PFSK-1 (cell line): ENCODE measurements at regions not wholly inside any gene's neighbourhood (a gene's known extent, or its start where the extent isn't known, plus 50 kb on each side); places are given as distances from the start of the nearest gene placed in this dataset.

Experiments
- FOXP2 ChIP-seq: optimal IDR thresholded peaks from 2 replicates; pipeline ENCODE3; 2011; ENCODE audit warnings: borderline replicate concordance, control low read depth, inconsistent platforms; ENCODE audit not compliant: insufficient read depth; ENCODE audit errors: extremely low read length, extremely low read depth
- POLR2AphosphoS5 ChIP-seq: IDR thresholded peaks from 2 replicates; pipeline ENCODE4 v1.6.1; 2012; ENCODE audit warnings: low read depth, mild to moderate bottlenecking, control low read depth, low read length, moderate library complexity
- SIN3A ChIP-seq: IDR thresholded peaks from 2 replicates; pipeline ENCODE4 v1.6.1; 2012; ENCODE audit warnings: mild to moderate bottlenecking, low read length, moderate library complexity, borderline replicate concordance; ENCODE audit not compliant: insufficient read depth
- TAF1 ChIP-seq: IDR thresholded peaks from 2 replicates; pipeline ENCODE4 v1.6.1; 2012; ENCODE audit warnings: low read length, control low read depth, borderline replicate concordance; ENCODE audit not compliant: insufficient read depth
- TF ChIP-seq, protein P1 (sequence below), 2 experiments: IDR thresholded peaks; 2 replicates each; pipeline versions ENCODE4 v1.6.1 to v1.8.0; 2011 to 2012; ENCODE audit warnings: low read depth in 2 of 2, low read length in 2 of 2, control low read depth in 1 of 2, inconsistent platforms in 1 of 2, mild to moderate bottlenecking in 1 of 2, moderate library complexity in 1 of 2; ENCODE audit not compliant: insufficient read depth in 1 of 2

- TF ChIP-seq, protein P1, sequence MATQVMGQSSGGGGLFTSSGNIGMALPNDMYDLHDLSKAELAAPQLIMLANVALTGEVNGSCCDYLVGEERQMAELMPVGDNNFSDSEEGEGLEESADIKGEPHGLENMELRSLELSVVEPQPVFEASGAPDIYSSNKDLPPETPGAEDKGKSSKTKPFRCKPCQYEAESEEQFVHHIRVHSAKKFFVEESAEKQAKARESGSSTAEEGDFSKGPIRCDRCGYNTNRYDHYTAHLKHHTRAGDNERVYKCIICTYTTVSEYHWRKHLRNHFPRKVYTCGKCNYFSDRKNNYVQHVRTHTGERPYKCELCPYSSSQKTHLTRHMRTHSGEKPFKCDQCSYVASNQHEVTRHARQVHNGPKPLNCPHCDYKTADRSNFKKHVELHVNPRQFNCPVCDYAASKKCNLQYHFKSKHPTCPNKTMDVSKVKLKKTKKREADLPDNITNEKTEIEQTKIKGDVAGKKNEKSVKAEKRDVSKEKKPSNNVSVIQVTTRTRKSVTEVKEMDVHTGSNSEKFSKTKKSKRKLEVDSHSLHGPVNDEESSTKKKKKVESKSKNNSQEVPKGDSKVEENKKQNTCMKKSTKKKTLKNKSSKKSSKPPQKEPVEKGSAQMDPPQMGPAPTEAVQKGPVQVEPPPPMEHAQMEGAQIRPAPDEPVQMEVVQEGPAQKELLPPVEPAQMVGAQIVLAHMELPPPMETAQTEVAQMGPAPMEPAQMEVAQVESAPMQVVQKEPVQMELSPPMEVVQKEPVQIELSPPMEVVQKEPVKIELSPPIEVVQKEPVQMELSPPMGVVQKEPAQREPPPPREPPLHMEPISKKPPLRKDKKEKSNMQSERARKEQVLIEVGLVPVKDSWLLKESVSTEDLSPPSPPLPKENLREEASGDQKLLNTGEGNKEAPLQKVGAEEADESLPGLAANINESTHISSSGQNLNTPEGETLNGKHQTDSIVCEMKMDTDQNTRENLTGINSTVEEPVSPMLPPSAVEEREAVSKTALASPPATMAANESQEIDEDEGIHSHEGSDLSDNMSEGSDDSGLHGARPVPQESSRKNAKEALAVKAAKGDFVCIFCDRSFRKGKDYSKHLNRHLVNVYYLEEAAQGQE (IDR thresholded peaks at IDR 0.05; ENCODE audit: insufficient read depth in 1 of 2, low read depth in 2 of 2, low read length in 2 of 2) = no peak
- TF ChIP-seq POLR2AphosphoS5 (no peak), SIN3A (no peak), TAF1 (no peak), FOXP2 (no peak)
Measured at GRCh38 chr7:85294176-85294575, 107.3 kb upstream of the SEMA3D start.
